Esophagus muscularis mucosa (tissue), 4 donors: ENCODE measurements at regions not wholly inside any gene's neighbourhood (a gene's known extent, or its start where the extent isn't known, plus 50 kb on each side); places are given as distances from the start of the nearest gene placed in this dataset.

ENCODE experiments used
- DNase-seq: peaks from one replicate; pipeline ENCODE4 v3.0.0-alpha.2; 2017; ENCODE audit errors: extremely low spot score
- H3K27ac ChIP-seq, 4 donors: fragments of 200-600 bp; sonication (generic); replicated peaks in 1 of 4; 1 replicate in 3 of 4; 2 replicates in 1 of 4; pipeline ENCODE4 v1.5.1; 2016 to 2019; ENCODE audit warnings: mild to moderate bottlenecking in 1 of 4
- H3K27me3 ChIP-seq, 4 donors: fragments of 200-600 bp; sonication (generic); one replicate each; pipeline versions ENCODE4 v1.5.1 to v1.6.0; 2016 to 2019
- H3K36me3 ChIP-seq, 4 donors: fragments of 200-600 bp; sonication (generic); one replicate each; pipeline ENCODE4 v1.5.1; 2016 to 2019
- H3K4me1 ChIP-seq, 4 donors: fragments of 200-600 bp; sonication (generic); one replicate each; pipeline ENCODE4 v1.5.1; 2016 to 2019
- H3K4me3 ChIP-seq, 4 donors: fragments of 200-600 bp; sonication (generic); 1 replicate in 2 of 4; 2 replicates in 2 of 4; pipeline ENCODE4 v1.5.1; 2016 to 2019; ENCODE audit warnings: mild to moderate bottlenecking in 4 of 4, moderate library complexity in 1 of 4
- H3K9me3 ChIP-seq, 4 donors: fragments of 200-600 bp; sonication (generic); 1 replicate in 3 of 4; 2 replicates in 1 of 4; pipeline ENCODE4 v1.5.1; 2016 to 2019
- EP300 ChIP-seq: sonication (generic); formaldehyde crosslinking; IDR thresholded peaks from one replicate; pipeline ENCODE4 v1.6.1; 2017; ENCODE audit warnings: antibody characterized with exemption
- POLR2A ChIP-seq: fragments of 450-650 bp; IDR thresholded peaks from one replicate; pipeline ENCODE4 v1.6.1; 2017; ENCODE audit warnings: antibody characterized with exemption, moderate library complexity, mild to moderate bottlenecking, low read depth
- POLR2AphosphoS5 ChIP-seq, 2 donors: sonication (generic); formaldehyde crosslinking; IDR thresholded peaks; one replicate each; pipeline ENCODE4 v1.6.1; 2017; ENCODE audit warnings: antibody characterized with exemption in 2 of 2
- WGBS: methylation state at CpG from one replicate; pipeline ENCODE4 v1.1.5; 2018; 5-methylcytosine and 5-hydroxymethylcytosine counted together
- intact Hi-C: fragments of 100-400 bp; cut with DNase I; formaldehyde crosslinking; loops from one replicate; pipeline ENCODE4 v1.15.1; 2023
- TF ChIP-seq, protein P1 (sequence below), 3 experiments: fragments of 200-600 bp in 2 of 3; fragments of 450-650 bp in 1 of 3; sonication (generic) in 2 of 3; IDR thresholded peaks; one replicate each; pipeline ENCODE4 v1.5.1; 2017 to 2019; ENCODE audit warnings: antibody characterized with exemption in 3 of 3, mild to moderate bottlenecking in 2 of 3, moderate library complexity in 1 of 3

GRCh38 chr6:147861696-147862095, 353.2 kb downstream of the SAMD5 start:
- Histone ChIP-seq H3K27me3 (no peaks in the 10 kb centered on the region), H3K36me3 (no peaks in the 10 kb centered on the region), H3K9me3 (no peaks in the 10 kb centered on the region), H3K4me3 (no peak overlapping the region), H3K4me1 (no peaks in the 10 kb centered on the region), H3K27ac (no peak overlapping the region)
- TF ChIP-seq, protein P1, sequence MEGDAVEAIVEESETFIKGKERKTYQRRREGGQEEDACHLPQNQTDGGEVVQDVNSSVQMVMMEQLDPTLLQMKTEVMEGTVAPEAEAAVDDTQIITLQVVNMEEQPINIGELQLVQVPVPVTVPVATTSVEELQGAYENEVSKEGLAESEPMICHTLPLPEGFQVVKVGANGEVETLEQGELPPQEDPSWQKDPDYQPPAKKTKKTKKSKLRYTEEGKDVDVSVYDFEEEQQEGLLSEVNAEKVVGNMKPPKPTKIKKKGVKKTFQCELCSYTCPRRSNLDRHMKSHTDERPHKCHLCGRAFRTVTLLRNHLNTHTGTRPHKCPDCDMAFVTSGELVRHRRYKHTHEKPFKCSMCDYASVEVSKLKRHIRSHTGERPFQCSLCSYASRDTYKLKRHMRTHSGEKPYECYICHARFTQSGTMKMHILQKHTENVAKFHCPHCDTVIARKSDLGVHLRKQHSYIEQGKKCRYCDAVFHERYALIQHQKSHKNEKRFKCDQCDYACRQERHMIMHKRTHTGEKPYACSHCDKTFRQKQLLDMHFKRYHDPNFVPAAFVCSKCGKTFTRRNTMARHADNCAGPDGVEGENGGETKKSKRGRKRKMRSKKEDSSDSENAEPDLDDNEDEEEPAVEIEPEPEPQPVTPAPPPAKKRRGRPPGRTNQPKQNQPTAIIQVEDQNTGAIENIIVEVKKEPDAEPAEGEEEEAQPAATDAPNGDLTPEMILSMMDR (IDR thresholded peaks at IDR 0.05) = no peak
- TF ChIP-seq POLR2AphosphoS5 (IDR thresholded peaks at IDR 0.05) (no peak), EP300 (no peak), POLR2A (no peak)
- intact Hi-C loops = no loop called here
- no peak for DNase-seq
- 81% methylated on average over 2 of the region's 2 CpGs for WGBS

DNA sequence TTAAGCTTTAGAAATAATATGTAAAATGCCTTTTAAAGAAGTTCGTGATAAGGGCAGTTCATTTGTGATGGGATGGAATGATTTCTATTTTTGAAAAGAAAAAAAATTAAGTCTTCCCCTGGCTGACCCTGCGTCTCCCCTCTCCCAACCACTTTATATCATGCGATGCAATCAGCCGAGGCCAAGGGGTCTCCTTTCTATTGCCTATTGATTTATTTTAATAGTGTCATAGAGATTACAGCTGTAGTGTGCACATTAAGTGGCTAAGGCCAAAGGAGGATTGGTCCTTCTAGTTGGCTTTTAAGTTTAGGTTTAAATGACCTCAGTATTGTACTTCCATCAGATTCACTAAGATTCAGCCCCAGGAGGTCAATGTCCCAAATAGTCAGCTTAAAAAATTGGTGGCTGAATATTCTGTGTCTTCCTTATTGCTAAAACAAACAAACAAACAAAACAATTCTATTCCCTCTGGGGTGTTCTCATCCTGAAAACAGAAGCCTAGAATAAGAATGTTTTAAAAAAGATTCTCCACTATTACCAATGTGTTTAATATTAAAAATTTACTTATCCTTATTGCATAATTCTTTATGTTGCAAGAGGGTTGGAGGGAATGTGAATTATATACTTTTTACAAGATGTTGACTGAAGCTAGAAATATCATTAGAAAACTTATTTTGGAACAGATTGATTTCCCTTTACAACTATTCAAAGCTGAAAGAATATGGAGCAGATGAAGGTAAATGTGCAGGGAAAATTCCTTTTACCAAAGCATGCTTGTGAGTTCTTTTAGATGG, 359.1 kb downstream of the SAMD5 start:
- intact Hi-C loops = no loop called here
- no peak for DNase-seq
- TF ChIP-seq, protein P1 (IDR thresholded peaks at IDR 0.05) = no peak
- TF ChIP-seq POLR2AphosphoS5 (IDR thresholded peaks at IDR 0.05) (no peak), EP300 (no peak), POLR2A (no peak)
- 94% methylated on average over 4 of the region's 4 CpGs for WGBS
- no peaks in the 10 kb centered on the region for H3K36me3 ChIP-seq
- H3K27ac ChIP-seq = no peak overlapping the region
- H3K27me3 ChIP-seq = no peaks in the 10 kb centered on the region
- H3K4me1 ChIP-seq = peaks cover 0 to 14% (median 9%) of the 10 kb centered on the region in 4 donors
- no peaks in the 10 kb centered on the region for H3K9me3 ChIP-seq
- H3K4me3 ChIP-seq = no peak overlapping the region

GRCh38 chr6:147868427-147869190, 360.1 kb downstream of the SAMD5 start:
- Histone ChIP-seq H3K27ac (no peak overlapping the region), H3K4me1 (peaks cover 0 to 14% (median 9%) of the 10 kb centered on the region in 4 donors), H3K9me3 (no peaks in the 10 kb centered on the region), H3K36me3 (no peaks in the 10 kb centered on the region), H3K27me3 (no peaks in the 10 kb centered on the region), H3K4me3 (no peak overlapping the region)
- no peak for DNase-seq
- intact Hi-C loops = no loop called here
- WGBS = 6% methylated on average over 2 of the region's 2 CpGs
- TF ChIP-seq EP300 (no peak), POLR2A (no peak), POLR2AphosphoS5 (IDR thresholded peaks at IDR 0.05) (no peak)
- TF ChIP-seq, protein P1 (IDR thresholded peaks at IDR 0.05) = no peak

DNA sequence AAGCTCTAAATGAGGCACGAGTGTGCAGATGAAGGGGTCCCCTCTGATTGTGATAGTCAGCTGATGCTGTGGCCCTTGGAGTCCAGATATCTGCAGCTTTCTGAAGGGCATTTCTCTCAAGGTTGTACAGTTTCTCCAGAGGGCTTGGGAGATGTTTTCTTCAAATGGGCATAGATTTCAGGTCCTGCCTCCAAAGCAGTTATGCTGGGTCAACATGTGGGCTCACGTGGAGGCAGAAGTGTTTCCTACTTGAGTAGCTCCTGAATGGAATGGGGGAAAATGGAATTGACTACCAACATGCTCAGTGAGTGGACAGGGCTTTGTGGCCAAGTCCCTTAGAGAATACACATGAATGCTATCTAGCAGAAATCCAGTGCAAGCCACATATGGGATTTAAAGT, 360.7 kb downstream of the SAMD5 start:
- no peak overlapping the region for H3K4me3 ChIP-seq
- WGBS = 58% methylated on average over 1 of the region's 2 CpGs

More for the DNA sequence above, 360.7 kb downstream of the SAMD5 start:
- H3K27me3 ChIP-seq = no peaks in the 10 kb centered on the region
- no peak overlapping the region for H3K27ac ChIP-seq
- no peak for DNase-seq
- H3K4me1 ChIP-seq = peaks cover 0 to 14% (median 9%) of the 10 kb centered on the region in 4 donors
- TF ChIP-seq POLR2AphosphoS5 (IDR thresholded peaks at IDR 0.05) = no peak
- TF ChIP-seq, protein P1 (IDR thresholded peaks at IDR 0.05) = no peak
- TF ChIP-seq EP300 = no peak
- no peak for TF ChIP-seq POLR2A
- H3K36me3 ChIP-seq = no peaks in the 10 kb centered on the region
- intact Hi-C loops = no loop called here
- H3K9me3 ChIP-seq = no peaks in the 10 kb centered on the region
